Frontal cortex (tissue), 3 donors: ENCODE measurements at regions not wholly inside any gene's neighbourhood (a gene's known extent, or its start where the extent isn't known, plus 50 kb on each side); places are given as distances from the start of the nearest gene placed in this dataset.
"Not testable (repeated sequence)": the region's sequence is repeated elsewhere in the genome, so short reads cannot be mapped to it uniquely, and the experiment has no call there.

Experiments
- DNase-seq, 2 donors: peaks; one replicate each; pipeline ENCODE4 v3.0.0; 2012; ENCODE audit warnings: low spot score in 2 of 2
- FAIRE-seq: peaks from 2 replicates; lab custom pipeline; 2012; peaks lifted over from hg19 to GRCh38; lab: Jason Lieb, UNC
- donor health status: control.
- donor health status: control.
- donor health status: control.

GRCh38 chr5:115695310-115695880 is 69.6 kb upstream of the TMED7 start:
- FAIRE-seq = no peak

DNA sequence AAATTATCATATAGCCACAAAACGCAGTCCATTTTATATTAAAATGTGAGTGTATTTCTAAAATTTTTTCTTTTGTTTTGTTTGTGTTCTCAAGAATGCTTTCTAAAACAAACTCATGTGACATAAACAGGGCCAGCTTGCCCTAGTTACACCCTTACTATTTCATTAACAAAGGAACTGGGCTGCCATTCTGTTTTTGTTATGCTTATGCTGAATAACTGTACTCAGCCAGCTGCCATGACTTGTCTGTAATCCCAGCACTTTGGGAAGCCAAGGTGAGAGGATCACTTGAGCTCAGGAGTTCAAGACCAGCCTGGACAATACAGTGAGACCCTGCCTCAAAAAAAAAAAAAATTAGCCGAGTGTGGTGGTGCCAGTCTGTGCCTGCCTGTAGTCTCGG is 66.0 kb upstream of the TMED7 start:
- peak; percentile 82 for FAIRE-seq
- not testable (repeated sequence) for DNase-seq

More at GRCh38 chr5:115695310-115695880, 69.6 kb upstream of the TMED7 start:
- no peak for DNase-seq

DNA sequence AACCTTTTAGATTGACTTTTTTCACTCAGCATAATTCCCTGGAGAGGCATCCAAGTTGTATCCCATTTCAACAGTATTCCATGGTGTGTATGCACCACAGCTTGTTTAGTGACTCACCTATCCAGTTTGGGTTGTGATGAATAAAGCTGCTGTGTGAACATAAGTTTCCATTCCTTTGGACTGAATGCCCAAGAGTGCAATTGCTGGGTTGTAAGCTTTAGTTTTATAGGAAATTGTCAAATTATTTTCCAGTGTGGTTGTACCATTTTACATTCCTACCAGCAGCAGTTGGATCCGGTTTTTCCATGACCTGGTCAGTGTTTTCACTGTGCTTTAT is 60.9 kb upstream of the TMED7 start:
- no peak for FAIRE-seq
- DNase-seq = no peak

- no peak for FAIRE-seq
Measured at GRCh38 chr5:115686051-115686737, 60.4 kb upstream of the TMED7 start.

GRCh38 chr5:115685490-115685889 is 59.7 kb upstream of the TMED7 start:
- no peak for FAIRE-seq
- DNase-seq = no peak

More at GRCh38 chr5:115686051-115686737, 60.4 kb upstream of the TMED7 start:
- DNase-seq = no peak

GRCh38 chr5:115684513-115685037 is 58.7 kb upstream of the TMED7 start:
- FAIRE-seq = no peak
- DNase-seq = no peak

DNA sequence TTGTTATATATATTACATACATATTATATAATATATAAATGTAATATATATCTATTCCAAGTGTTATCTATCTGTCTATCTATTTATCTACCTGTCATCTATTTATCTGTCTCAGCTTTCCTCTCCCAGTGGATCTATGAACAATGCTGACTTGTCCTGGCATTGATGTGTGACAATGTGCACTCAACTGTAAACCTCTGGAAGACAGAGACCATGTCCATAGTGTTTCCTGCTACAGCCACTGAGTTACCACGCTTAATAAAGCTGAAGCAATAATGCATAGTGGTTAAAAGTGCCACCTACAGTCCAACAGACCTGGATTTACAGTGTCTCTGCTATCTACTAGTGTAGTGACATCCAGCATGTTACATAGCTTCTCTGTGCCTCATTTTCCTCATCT is 57.2 kb upstream of the TMED7 start:
- DNase-seq (no peak), FAIRE-seq (no peak)
